Hepatocyte (in vitro differentiated cells): ENCODE measurements at regions not wholly inside any gene's neighbourhood (a gene's known extent, or its start where the extent isn't known, plus 50 kb on each side); places are given as distances from the start of the nearest gene placed in this dataset.

Experiments
- CTCF ChIP-seq: fragments of 200-600 bp; sonication (generic); IDR thresholded peaks from 2 replicates; pipeline ENCODE4 v1.5.1; 2016; ENCODE audit warnings: antibody characterized with exemption, mild to moderate bottlenecking; ENCODE audit not compliant: poor library complexity
- EZH2 ChIP-seq: fragments of 200-600 bp; sonication (generic); IDR thresholded peaks from 2 replicates; pipeline ENCODE4 v1.6.1; 2016; ENCODE audit warnings: antibody characterized with exemption, mild to moderate bottlenecking, borderline replicate concordance
- EZH2phosphoT487 ChIP-seq: fragments of 200-600 bp; sonication (generic); IDR thresholded peaks from one replicate; pipeline ENCODE4 v1.6.1; 2018; ENCODE audit warnings: antibody characterized with exemption, mild to moderate bottlenecking, low read depth, moderate library complexity; ENCODE audit not compliant: unreplicated experiment, severe bottlenecking

- TF ChIP-seq EZH2 (no peak), EZH2phosphoT487 (no peak), CTCF (no peak)
These were observed 106.9 kb downstream of the PRL start for GRCh38 chr6:22189946-22190345.
